Jurkat, Clone E6-1 (cell line): ENCODE measurements at regions not wholly inside any gene's neighbourhood (a gene's known extent, or its start where the extent isn't known, plus 50 kb on each side); places are given as distances from the start of the nearest gene placed in this dataset.

ENCODE experiments used
- DNase-seq: peaks from one replicate; pipeline ENCODE4 v3.0.0-alpha.2; 2011; ENCODE audit warnings: low read depth, low spot score
- H3K4me3 ChIP-seq: 2 replicates; pipeline ENCODE4 v1.5.1; 2011; ENCODE audit warnings: mild to moderate bottlenecking, low read length, control low read depth, moderate library complexity

DNA sequence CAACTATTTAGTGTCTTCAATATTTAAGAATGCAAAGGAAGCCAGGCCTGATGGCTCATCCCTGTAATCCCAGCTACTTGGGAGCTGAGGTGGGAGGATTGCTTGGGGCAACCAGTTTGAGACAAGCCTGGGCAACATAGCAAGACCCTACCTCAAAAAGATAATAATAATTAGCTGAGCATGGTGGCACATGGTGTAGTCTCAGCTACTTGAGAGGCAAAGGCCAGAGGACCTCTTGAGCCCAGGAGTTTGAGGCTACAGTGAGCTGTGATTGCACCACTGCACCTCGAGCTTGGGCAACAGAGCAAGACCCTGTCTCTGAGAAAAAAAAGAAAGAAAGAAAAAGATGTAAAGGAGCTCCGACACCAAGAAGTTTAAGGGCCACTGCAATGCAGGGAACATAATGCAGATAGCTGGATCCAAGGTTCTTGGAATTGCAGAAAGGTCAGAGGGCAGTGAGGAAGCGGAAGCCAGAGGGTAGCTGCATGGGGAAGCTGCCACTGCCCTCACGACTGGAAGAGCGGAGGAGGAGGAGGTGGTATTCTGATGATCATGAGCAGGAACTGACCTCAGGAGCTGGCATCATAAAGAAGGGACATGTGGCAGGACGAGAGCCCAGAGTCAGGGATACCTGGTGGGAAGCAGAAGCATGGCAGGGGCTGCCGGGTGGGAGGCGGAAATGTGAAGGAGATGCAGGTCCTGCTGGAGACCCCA lies 60.2 kb upstream of the PODXL start:
- DNase-seq = no peak
- no peak overlapping the region for H3K4me3 ChIP-seq

DNA sequence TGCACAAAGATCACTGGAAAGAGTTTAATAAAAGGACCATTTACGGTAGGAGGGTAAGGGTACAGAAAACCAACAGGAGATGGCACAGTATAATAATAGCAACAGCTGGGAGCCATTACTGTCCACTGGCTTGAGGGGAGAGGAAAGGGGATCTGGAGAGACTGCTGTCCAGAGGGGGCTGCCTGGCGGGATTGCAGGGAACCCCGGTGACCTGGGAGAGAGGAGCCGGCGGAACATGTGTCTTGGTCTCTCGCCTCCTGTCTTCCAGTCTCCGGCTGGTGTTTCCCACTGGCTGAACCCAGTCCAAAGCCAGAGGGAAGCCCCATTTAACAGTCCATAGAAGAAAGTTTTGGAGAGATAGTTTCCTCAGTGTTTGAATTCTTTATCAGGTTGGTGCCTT lies 57.5 kb upstream of the PODXL start:
- no peak for DNase-seq
- no peak overlapping the region for H3K4me3 ChIP-seq

DNA sequence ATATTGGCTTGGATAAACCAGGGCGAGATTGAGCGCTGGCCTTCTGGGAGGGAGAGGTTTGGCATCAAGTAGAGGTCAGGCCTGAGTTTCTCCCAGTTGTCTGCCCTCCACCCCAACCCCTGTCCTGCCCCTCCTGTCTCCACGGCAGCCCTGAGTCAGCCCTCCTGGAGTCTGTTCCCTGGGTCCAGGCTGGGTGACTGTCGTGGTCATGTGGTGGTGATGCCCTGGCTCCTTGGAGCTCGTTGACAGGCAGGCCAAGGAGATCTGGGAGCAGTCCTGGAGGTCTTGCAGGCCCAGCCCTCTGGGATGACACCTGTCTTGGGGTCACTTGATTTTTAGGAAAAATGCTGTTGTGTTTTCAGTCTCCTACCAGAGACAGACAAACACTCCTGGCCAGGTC lies 53.6 kb upstream of the PODXL start:
- H3K4me3 ChIP-seq = no peak overlapping the region
- no peak for DNase-seq

DNA sequence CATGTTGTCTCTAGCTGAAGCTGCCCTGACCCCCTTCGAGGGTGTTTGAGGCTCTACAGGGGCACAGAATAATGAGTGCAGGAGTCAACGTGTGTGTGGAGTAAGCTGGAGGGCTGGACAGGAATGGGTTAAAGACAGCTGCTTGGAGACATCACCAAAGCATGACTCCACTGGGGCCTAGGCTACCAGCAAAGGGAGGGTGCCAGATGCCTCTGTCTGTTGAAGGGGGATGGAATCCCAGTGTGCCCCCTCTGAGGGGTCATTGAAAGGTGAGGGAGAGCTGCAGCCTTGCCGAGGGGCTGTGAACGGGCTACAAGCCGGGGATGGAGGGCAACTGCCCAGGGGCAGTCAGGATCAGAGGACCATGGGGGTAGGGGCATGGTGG lies 51.7 kb upstream of the PODXL start:
- no peak for DNase-seq
- no peak overlapping the region for H3K4me3 ChIP-seq

DNA sequence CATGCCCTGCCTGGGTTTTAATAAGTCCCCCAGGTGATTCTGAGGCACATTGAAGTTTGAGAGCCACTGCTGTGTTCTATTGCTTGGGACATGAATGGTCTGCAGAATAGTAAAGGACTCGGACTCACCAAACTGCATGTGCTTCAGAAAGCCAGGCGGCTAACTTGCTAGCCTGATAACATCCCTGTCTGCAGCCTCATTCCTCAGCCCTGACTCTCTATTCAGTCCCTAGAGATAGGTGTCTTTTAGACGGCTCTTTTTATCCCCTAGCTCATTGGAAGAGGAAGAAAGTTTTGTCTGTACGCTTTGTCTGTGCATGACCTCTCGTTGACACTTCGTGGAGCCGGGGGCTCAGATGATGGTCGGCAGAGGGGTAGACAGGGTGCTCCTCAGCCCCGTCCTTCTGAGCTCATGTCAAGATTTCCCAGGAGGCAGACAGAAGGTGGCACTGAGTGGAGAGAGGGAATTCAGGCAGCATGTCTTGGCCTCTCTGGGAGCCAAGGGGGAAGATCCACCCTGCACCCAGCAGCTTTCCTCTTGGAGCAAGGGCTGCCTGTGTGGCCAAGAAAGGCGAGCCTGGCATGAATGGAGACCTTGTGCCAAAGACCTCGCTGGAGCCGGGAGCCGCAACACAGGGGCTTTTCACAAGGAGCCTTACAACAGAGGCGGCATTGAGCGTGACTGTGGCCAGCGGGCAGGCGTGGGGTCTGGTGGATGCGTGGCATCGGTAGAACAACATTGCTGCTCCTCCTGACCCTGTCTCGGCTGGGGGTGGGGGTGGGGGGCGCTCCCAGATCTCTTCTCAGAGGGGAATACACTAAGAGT lies 51.1 kb upstream of the PODXL start:
- no peak for DNase-seq

DNA sequence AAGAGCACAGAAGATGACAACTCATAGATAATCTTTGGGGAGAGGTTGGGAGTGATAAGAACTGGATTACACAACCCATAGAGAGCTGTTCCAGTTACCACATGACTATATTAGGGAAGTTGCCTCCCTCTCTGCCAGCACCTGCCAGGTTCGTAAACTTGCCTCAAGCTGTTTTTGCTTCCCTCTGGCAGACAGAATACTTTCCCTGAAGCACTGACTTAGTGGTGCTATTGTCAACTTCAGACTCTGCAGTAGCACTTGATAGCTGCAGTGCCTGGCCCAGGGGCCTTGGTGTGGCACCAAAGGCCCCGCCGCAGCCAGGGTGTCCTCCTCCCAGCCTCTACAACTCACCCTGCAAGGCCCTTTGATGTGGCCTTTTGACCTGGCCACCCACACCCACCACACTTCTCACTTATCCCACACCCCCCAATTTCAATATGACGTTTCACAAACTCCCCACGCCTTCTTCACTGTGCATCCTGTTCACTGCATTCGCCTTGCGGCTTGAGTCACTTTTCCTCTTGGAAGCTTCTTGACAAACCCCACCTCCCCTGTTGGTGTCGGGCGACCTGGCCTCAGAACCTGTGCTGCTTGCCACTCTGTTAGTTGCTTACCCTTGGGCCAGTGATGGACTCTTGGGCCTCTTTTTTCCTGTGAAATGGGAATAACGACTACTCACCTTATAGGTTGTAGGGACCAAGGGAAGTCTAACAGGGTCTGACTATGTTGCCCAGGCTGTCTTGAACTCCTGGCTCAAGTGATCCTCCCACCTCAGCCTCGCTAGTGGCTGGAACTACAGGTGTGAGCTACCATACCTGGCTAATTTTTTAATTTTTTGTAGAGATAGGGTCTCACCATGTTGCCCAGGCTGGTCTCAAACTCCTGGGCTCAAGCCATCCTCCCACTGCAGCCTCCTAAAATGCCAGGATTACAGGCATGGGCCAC lies 50.2 kb upstream of the PODXL start:
- no peak for DNase-seq
- H3K4me3 ChIP-seq = no peak overlapping the region

More for the DNA sequence above, 51.1 kb upstream of the PODXL start:
- H3K4me3 ChIP-seq = no peak overlapping the region
